K562 (cell line): ENCODE measurements at regions not wholly inside any gene's neighbourhood (a gene's known extent, or its start where the extent isn't known, plus 50 kb on each side); places are given as distances from the start of the nearest gene placed in this dataset.

Source experiments
- ATAC-seq: fragments of 200-7000 bp; cut with Tn5 transposase; 3 replicates; pipeline ENCODE4 v1.9.1; 2020; ENCODE audit warnings: moderate library complexity
- BruUV-seq: library from RNA; stranded (reverse); fragments of 400-500 nt; replicated peaks from 2 replicates; lab custom pipeline; 2021; lab: Mats Ljungman, UMichigan
- CTCF ChIA-PET: fragments of 300-600 bp; formaldehyde crosslinking; extraction: SDS; loops from one replicate; lab custom pipeline; 2021; ENCODE audit warnings: low intra/inter-chr PET ratio; lab: Yijun Ruan, JAX
- POLR2A ChIA-PET: fragments of 300-600, 350-650 bp; sonication (Branson Sonifier 250); formaldehyde crosslinking; extraction: SDS; loops from one replicate; lab custom pipeline; 2021; ENCODE audit warnings: antibody characterized with exemption, inconsistent platforms; lab: Yijun Ruan, JAX
- DNase-seq, 4 experiments: peaks; one replicate each; pipeline versions ENCODE4 v3.0.0 to v3.0.0-alpha.2; 2011 to 2018; ENCODE audit warnings: low spot score in 3 of 4, mixed read lengths in 3 of 4; ENCODE audit errors: extremely low read depth in 1 of 4
- FAIRE-seq: peaks from 2 replicates; lab custom pipeline; 2011; peaks lifted over from hg19 to GRCh38; lab: Jason Lieb, UNC
- H2AFZ ChIP-seq: 2 replicates; pipeline ENCODE4 v1.6.0; 2011; ENCODE audit warnings: low read depth, low read length, control low read depth, inconsistent platforms
- H3K27ac ChIP-seq: fragments of 200-600 bp; 3 replicates; pipeline ENCODE4 v1.8.0; 2011; ENCODE audit warnings: low read depth, mild to moderate bottlenecking, control low read depth, inconsistent platforms, low read length, moderate library complexity, mixed read lengths; ENCODE audit errors: extremely low read depth
- H3K27me3 ChIP-seq, 2 experiments: fragments of 300-600 bp in 1 of 2; 2 replicates in 1 of 2; 3 replicates in 1 of 2; pipeline versions ENCODE4 v1.6.0 to v1.8.0; 2011; ENCODE audit warnings: inconsistent platforms in 2 of 2, low read length in 2 of 2, mild to moderate bottlenecking in 1 of 2, mixed read lengths in 1 of 2, moderate library complexity in 1 of 2; ENCODE audit not compliant: control insufficient read depth in 2 of 2, insufficient read depth in 2 of 2
- H3K36me3 ChIP-seq: fragments of 300-600 bp; 3 replicates; pipeline ENCODE4 v1.8.0; 2011; ENCODE audit warnings: mild to moderate bottlenecking, low read length, inconsistent platforms; ENCODE audit not compliant: control insufficient read depth, insufficient read depth
- H3K4me1 ChIP-seq, 2 experiments: fragments of 200-600 bp in 1 of 2; replicated peaks in 1 of 2; 2 replicates in 1 of 2; 3 replicates in 1 of 2; pipeline versions ENCODE4 v1.5.1 to v1.8.0; 2011; ENCODE audit warnings: inconsistent platforms in 2 of 2, low read length in 2 of 2, mild to moderate bottlenecking in 1 of 2, mixed read lengths in 1 of 2, moderate library complexity in 1 of 2; ENCODE audit not compliant: control insufficient read depth in 2 of 2, insufficient read depth in 2 of 2
- H3K4me2 ChIP-seq: 2 replicates; pipeline ENCODE4 v1.6.1; 2011; ENCODE audit warnings: low read length, control low read depth, inconsistent platforms, mixed read lengths; ENCODE audit not compliant: insufficient read depth
- H3K4me3 ChIP-seq: fragments of 200-600 bp; sonication (generic), shearing (Covaris generic); 2 replicates; pipeline ENCODE4 v1.5.1; 2016; ENCODE audit warnings: control low read depth, inconsistent platforms
- H3K79me2 ChIP-seq: fragments of 200-600 bp; 3 replicates; pipeline ENCODE4 v1.8.0; 2011; ENCODE audit warnings: low read length, inconsistent platforms; ENCODE audit not compliant: control insufficient read depth, insufficient read depth
- H3K9ac ChIP-seq, 2 experiments: 2 replicates each; pipeline versions ENCODE4 v1.6.0 to v1.6.1; 2011; ENCODE audit warnings: low read depth in 2 of 2, low read length in 2 of 2, control low read depth in 1 of 2, inconsistent platforms in 1 of 2, mild to moderate bottlenecking in 1 of 2, mixed read lengths in 1 of 2; ENCODE audit not compliant: insufficient read depth in 1 of 2
- H3K9me1 ChIP-seq: one replicate; pipeline ENCODE4 v1.6.0; 2011; ENCODE audit warnings: inconsistent platforms, mild to moderate bottlenecking, low read length, moderate library complexity; ENCODE audit not compliant: control insufficient read depth, insufficient read depth
- H3K9me3 ChIP-seq: replicated peaks from 2 replicates; pipeline ENCODE4 v1.5.1; 2011; ENCODE audit warnings: low read depth, low read length, inconsistent platforms; ENCODE audit not compliant: control insufficient read depth, insufficient read depth
- H4K20me1 ChIP-seq: replicated peaks from 2 replicates; pipeline ENCODE4 v1.6.1; 2011; ENCODE audit warnings: low read length, inconsistent platforms, mixed read lengths; ENCODE audit not compliant: control insufficient read depth, insufficient read depth
- CBFB ChIP-seq: sonication (generic); formaldehyde crosslinking; IDR thresholded peaks from 2 replicates; pipeline ENCODE4 v1.4.0; 2020; ENCODE audit warnings: mild to moderate bottlenecking, missing genetic modification reagents
- DLX4 ChIP-seq: fragments of 250-450 bp; sonication (Bioruptor Pico); IDR thresholded peaks from 2 replicates; pipeline ENCODE4 v1.6.1; 2021; ENCODE audit warnings: mild to moderate bottlenecking
- HOMEZ ChIP-seq: fragments of 250-450 bp; sonication (Bioruptor Pico); IDR thresholded peaks from 2 replicates; pipeline ENCODE4 v1.4.0; 2020; ENCODE audit warnings: mild to moderate bottlenecking, moderate library complexity
- KDM4B ChIP-seq, 2 experiments: fragments of 450-650 bp in 1 of 2; sonication (generic) in 1 of 2; IDR thresholded peaks; 2 replicates each; pipeline ENCODE4 v1.6.1; 2016 to 2017; ENCODE audit warnings: borderline replicate concordance in 2 of 2, antibody characterized with exemption in 1 of 2, low read depth in 1 of 2, mild to moderate bottlenecking in 1 of 2
- NR0B1 ChIP-seq: fragments of 450-650 bp; IDR thresholded peaks from one replicate; pipeline ENCODE4 v1.6.1; 2018; ENCODE audit warnings: mild to moderate bottlenecking, moderate library complexity; ENCODE audit not compliant: partially characterized antibody
- PREB ChIP-seq: sonication (generic); formaldehyde crosslinking; IDR thresholded peaks from 2 replicates; pipeline ENCODE4 v1.8.1; 2023; ENCODE audit warnings: mild to moderate bottlenecking, missing genetic modification reagents
- RCOR1 ChIP-seq, 2 experiments: IDR thresholded peaks; 2 replicates each; pipeline ENCODE4 v1.6.1; 2012; ENCODE audit warnings: low read depth in 2 of 2, low read length in 2 of 2, borderline replicate concordance in 1 of 2, improper control_type of control experiment in 1 of 2
- RFX5 ChIP-seq: IDR thresholded peaks from 2 replicates; pipeline ENCODE4 v1.6.1; 2011; ENCODE audit warnings: low read depth, mild to moderate bottlenecking, improper control_type of control experiment, low read length
- RHOXF2B ChIP-seq: fragments of 250-450 bp; sonication (Bioruptor Pico); conservative IDR thresholded peaks from 2 replicates; pipeline ENCODE4 v1.5.1; 2021
- SREBF1 ChIP-seq: fragments of 150-350 bp; IDR thresholded peaks from 2 replicates; pipeline ENCODE4 v1.6.1; 2014; ENCODE audit warnings: antibody characterized with exemption, low read depth, low read length, borderline replicate concordance
- STAT5B ChIP-seq: fragments of 250-450 bp; sonication (Bioruptor Pico); IDR thresholded peaks from 2 replicates; pipeline ENCODE4 v1.8.0; 2021; ENCODE audit warnings: mild to moderate bottlenecking, inconsistent platforms
- TAF7 ChIP-seq: fragments of 450-650 bp; IDR thresholded peaks from 2 replicates; pipeline ENCODE4 v1.6.1; 2016; ENCODE audit warnings: missing genetic modification characterization, missing compliant biosample characterization
- TBP ChIP-seq: optimal IDR thresholded peaks from 2 replicates; pipeline ENCODE3; 2011; ENCODE audit warnings: low read depth, low read length, improper control_type of control experiment
- TFAP4 ChIP-seq: sonication (generic); formaldehyde crosslinking; IDR thresholded peaks from 2 replicates; pipeline ENCODE4 v1.8.0; 2022; ENCODE audit warnings: missing genetic modification reagents, mild to moderate bottlenecking, moderate library complexity, borderline replicate concordance
- TRIM28 ChIP-seq: fragments of 450-650 bp; IDR thresholded peaks from 2 replicates; pipeline ENCODE4 v1.6.1; 2017
- ZNF197 ChIP-seq: fragments of 200-800 bp; sonication (Bioruptor generic); IDR thresholded peaks from 2 replicates; pipeline ENCODE4 v1.6.1; 2016; ENCODE audit warnings: low read depth, missing genetic modification characterization, missing compliant biosample characterization
- ZNF263 ChIP-seq: sonication (generic); formaldehyde crosslinking; IDR thresholded peaks from 2 replicates; pipeline ENCODE4 v1.8.0; 2022; ENCODE audit warnings: mild to moderate bottlenecking, missing genetic modification reagents, borderline replicate concordance
- WGBS: fragments of 100-300 bp; shearing (Covaris generic); methylation state at CpG from one replicate; pipeline ENCODE4 v1.1.6; 2016; ENCODE audit warnings: low coverage, mixed read lengths; ENCODE audit not compliant: insufficient coverage; ENCODE audit errors: missing lambda C conversion rate; 5-methylcytosine and 5-hydroxymethylcytosine counted together
- in situ Hi-C: fragments of 300-500 bp; cut with MboI; formaldehyde crosslinking; loops from 4 replicates; pipeline ENCODE4 v1.15.0; 2018; ENCODE audit warnings: inconsistent platforms, mixed read lengths
- intact Hi-C: fragments of 100-400 bp; cut with micrococcal nuclease; formaldehyde crosslinking; loops from 2 replicates; pipeline ENCODE4 v1.14.2; 2022

- no TSS peak for BruUV-seq
- Histone ChIP-seq H3K9ac (no peak overlapping the region), H4K20me1 (no peaks in the 10 kb centered on the region), H3K9me1 (no peaks in the 10 kb centered on the region), H3K4me2 (no peak overlapping the region), H3K79me2 (no peaks in the 10 kb centered on the region), H3K9me3 (no peaks in the 10 kb centered on the region), H3K4me1 (no peaks in the 10 kb centered on the region), H3K4me3 (no peak overlapping the region), H3K27ac (no peak overlapping the region), H3K36me3 (no peaks in the 10 kb centered on the region), H3K27me3 (no peaks in the 10 kb centered on the region; a peak in 1 of 5 replicates), H2AFZ (no peak overlapping the region)
- POLR2A ChIA-PET, result interaction anchor here (0.7 kb wide), 1 partner anchor 580 kb away, joined by 3 read pairs; no protein-coding TSS in a partner anchor
- WGBS, result 0% methylated on average over 3 of the region's 3 CpGs
- DNase-seq (no peak), ATAC-seq (no peak), FAIRE-seq (no peak)
- intact Hi-C loops (no loop called here), in situ Hi-C loops (no loop called here)
- CTCF ChIA-PET, result interaction anchor here (0.6 kb wide), 1 partner anchor 48 kb away, joined by 3 read pairs; no protein-coding TSS in a partner anchor
- no peak for TF ChIP-seq KDM4B (IDR thresholded peaks at IDR 0.05; ENCODE audit: borderline replicate concordance in 2 of 2, low read depth in 1 of 2)
- no peak for TF ChIP-seq RCOR1 (IDR thresholded peaks at IDR 0.05; ENCODE audit: borderline replicate concordance in 1 of 2, low read depth in 2 of 2, low read length in 2 of 2)
- TF ChIP-seq TAF7 (tag), result no peak
- no peak for TF ChIP-seq TBP
- TF ChIP-seq PREB, result no peak
- TF ChIP-seq SREBF1, result no peak
- TF ChIP-seq ZNF263 (CRISPR knock-in tag), result no peak
- no peak for TF ChIP-seq HOMEZ (CRISPR knock-in tag)
- TF ChIP-seq RFX5, result no peak
- no peak for TF ChIP-seq NR0B1
- TF ChIP-seq CBFB (CRISPR knock-in tag), result no peak
- no peak for TF ChIP-seq ZNF197
- TF ChIP-seq DLX4 (CRISPR knock-in tag), result no peak
- TF ChIP-seq TFAP4 (CRISPR knock-in tag), result no peak
- no peak for TF ChIP-seq TRIM28
- no peak for TF ChIP-seq RHOXF2B (CRISPR knock-in tag)
- TF ChIP-seq STAT5B (CRISPR knock-in tag), result no peak
Measured at GRCh38 chr10:62459500-62459899, 85.3 kb downstream of the ZNF365 start.
